A549 (cell line): ENCODE measurements at regions not wholly inside any gene's neighbourhood (a gene's known extent, or its start where the extent isn't known, plus 50 kb on each side); places are given as distances from the start of the nearest gene placed in this dataset.

Source experiments
- BHLHE40 ChIP-seq: IDR thresholded peaks from 2 replicates; pipeline ENCODE4 v1.6.1; 2012; ENCODE audit warnings: low read depth, low read length, inconsistent platforms
- CBX8 ChIP-seq: fragments of 200-600 bp; sonication (generic); IDR thresholded peaks from 2 replicates; pipeline ENCODE4 v1.6.1; 2016
- HDAC2 ChIP-seq: fragments of 200-600 bp; sonication (generic); IDR thresholded peaks from 2 replicates; pipeline ENCODE4 v1.6.1; 2016
- HOXB5 ChIP-seq: fragments of 250-450 bp; sonication (Bioruptor Pico); IDR thresholded peaks from 2 replicates; pipeline ENCODE4 v1.5.0; 2020; ENCODE audit warnings: mild to moderate bottlenecking, moderate library complexity
- JUN ChIP-seq, 2 experiments: fragments of >200 bp; sonication (Bioruptor Twin); formaldehyde crosslinking; IDR thresholded peaks; 2 replicates in 1 of 2; 3 replicates in 1 of 2; pipeline ENCODE4 v1.6.1; 2016 to 2017
- JUNB ChIP-seq: fragments of >200 bp; sonication (Bioruptor Twin); formaldehyde crosslinking; IDR thresholded peaks from 2 replicates; pipeline ENCODE4 v1.6.1; 2016
- KDM1A ChIP-seq: fragments of 200-600 bp; sonication (generic); IDR thresholded peaks from 2 replicates; pipeline ENCODE4 v1.6.1; 2016; ENCODE audit warnings: low read depth, mild to moderate bottlenecking
- MYC ChIP-seq: IDR thresholded peaks from 2 replicates; pipeline ENCODE4 v1.6.1; 2012; ENCODE audit warnings: mild to moderate bottlenecking, inconsistent platforms, low read length, improper control_type of control experiment, borderline replicate concordance
- POLR2A ChIP-seq: IDR thresholded peaks from 2 replicates; pipeline ENCODE4 v1.6.1; 2012; ENCODE audit warnings: mild to moderate bottlenecking, low read length
- RCOR1 ChIP-seq: fragments of 150-350 bp; IDR thresholded peaks from 2 replicates; pipeline ENCODE4 v1.6.1; 2014; ENCODE audit warnings: antibody characterized with exemption, low read length, low read depth
- SREBF2 ChIP-seq: fragments of 450-650 bp; IDR thresholded peaks from 2 replicates; pipeline ENCODE4 v1.6.1; 2014; ENCODE audit warnings: mild to moderate bottlenecking, moderate library complexity
- TF ChIP-seq, protein P1 (sequence below): fragments of >200 bp; sonication (Bioruptor Twin); formaldehyde crosslinking; IDR thresholded peaks from 3 replicates; pipeline ENCODE4 v1.5.1; 2016
- TF ChIP-seq, protein P2 (sequence below): IDR thresholded peaks from 2 replicates; pipeline ENCODE4 v1.6.1; 2012

DNA sequence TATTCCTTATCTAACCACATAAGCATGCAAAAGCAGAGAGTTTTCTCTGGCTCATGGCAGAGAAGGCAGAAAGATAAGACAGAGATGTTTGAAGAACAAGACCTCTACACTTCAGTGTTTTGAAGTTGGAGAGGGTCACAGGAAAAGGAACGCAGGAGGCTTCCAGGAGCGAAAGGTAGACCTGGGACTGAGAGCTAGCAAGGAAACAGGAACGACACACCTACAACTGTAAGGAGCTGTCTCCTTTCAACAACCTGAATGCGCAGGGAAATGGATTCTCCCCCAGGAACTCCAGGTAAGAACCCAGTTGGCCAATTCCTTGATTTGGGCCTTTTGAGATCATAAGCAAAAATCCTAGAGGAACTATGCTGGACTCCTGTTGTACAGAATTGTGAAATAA, 746.6 kb upstream of the DDX18 start:
- TF ChIP-seq, protein P1, sequence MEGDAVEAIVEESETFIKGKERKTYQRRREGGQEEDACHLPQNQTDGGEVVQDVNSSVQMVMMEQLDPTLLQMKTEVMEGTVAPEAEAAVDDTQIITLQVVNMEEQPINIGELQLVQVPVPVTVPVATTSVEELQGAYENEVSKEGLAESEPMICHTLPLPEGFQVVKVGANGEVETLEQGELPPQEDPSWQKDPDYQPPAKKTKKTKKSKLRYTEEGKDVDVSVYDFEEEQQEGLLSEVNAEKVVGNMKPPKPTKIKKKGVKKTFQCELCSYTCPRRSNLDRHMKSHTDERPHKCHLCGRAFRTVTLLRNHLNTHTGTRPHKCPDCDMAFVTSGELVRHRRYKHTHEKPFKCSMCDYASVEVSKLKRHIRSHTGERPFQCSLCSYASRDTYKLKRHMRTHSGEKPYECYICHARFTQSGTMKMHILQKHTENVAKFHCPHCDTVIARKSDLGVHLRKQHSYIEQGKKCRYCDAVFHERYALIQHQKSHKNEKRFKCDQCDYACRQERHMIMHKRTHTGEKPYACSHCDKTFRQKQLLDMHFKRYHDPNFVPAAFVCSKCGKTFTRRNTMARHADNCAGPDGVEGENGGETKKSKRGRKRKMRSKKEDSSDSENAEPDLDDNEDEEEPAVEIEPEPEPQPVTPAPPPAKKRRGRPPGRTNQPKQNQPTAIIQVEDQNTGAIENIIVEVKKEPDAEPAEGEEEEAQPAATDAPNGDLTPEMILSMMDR = no peak
- no peak for TF ChIP-seq MYC
- no peak for TF ChIP-seq KDM1A
- no peak for TF ChIP-seq RCOR1
- no peak for TF ChIP-seq JUN (IDR thresholded peaks at IDR 0.05)
- TF ChIP-seq POLR2A = no peak
- no peak for TF ChIP-seq JUNB
- no peak for TF ChIP-seq CBX8
- no peak for TF ChIP-seq HOXB5 (CRISPR knock-in tag)
- TF ChIP-seq, protein P2, sequence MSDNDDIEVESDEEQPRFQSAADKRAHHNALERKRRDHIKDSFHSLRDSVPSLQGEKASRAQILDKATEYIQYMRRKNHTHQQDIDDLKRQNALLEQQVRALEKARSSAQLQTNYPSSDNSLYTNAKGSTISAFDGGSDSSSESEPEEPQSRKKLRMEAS = no peak
- TF ChIP-seq BHLHE40 = no peak
- no peak for TF ChIP-seq SREBF2
- TF ChIP-seq HDAC2 = no peak
